B cell (primary cell): ENCODE measurements at regions not wholly inside any gene's neighbourhood (a gene's known extent, or its start where the extent isn't known, plus 50 kb on each side); places are given as distances from the start of the nearest gene placed in this dataset.

ENCODE experiments used
- ATAC-seq: fragments of 200-7000 bp; cut with Tn5 transposase; one replicate; pipeline ENCODE4 v1.10.0; 2021; ENCODE audit warnings: low read depth, mild to moderate bottlenecking, moderate number of reproducible peaks, moderate library complexity
- CTCF ChIA-PET: fragments of 350-600 bp; sonication (Branson Sonifier 250); formaldehyde crosslinking; loops from one replicate; lab custom pipeline; 2021; ENCODE audit warnings: antibody characterized with exemption, inconsistent platforms; lab: Charles Lee
- POLR2A ChIA-PET: fragments of 350-600 bp; sonication (Branson Sonifier 250); formaldehyde crosslinking; loops from one replicate; lab custom pipeline; 2021; ENCODE audit warnings: antibody characterized with exemption; lab: Charles Lee
- DNase-seq: peaks from one replicate; pipeline ENCODE4 v3.0.0; 2013
- H2AFZ ChIP-seq: 2 replicates; pipeline ENCODE4 v1.6.1; 2012; ENCODE audit warnings: mild to moderate bottlenecking, low read depth, low read length; ENCODE audit not compliant: insufficient read depth, poor library complexity, severe bottlenecking
- H3K27ac ChIP-seq, 2 donors: 1 replicate in 1 of 2; 2 replicates in 1 of 2; pipeline ENCODE4 v1.5.1; 2012 to 2013; ENCODE audit warnings: low read length in 2 of 2, mild to moderate bottlenecking in 2 of 2, moderate library complexity in 1 of 2
- H3K27me3 ChIP-seq, 4 experiments: fragments of 200-600 bp in 1 of 4; sonication (generic) in 1 of 4; replicated peaks in 1 of 4; 1 replicate in 2 of 4; 2 replicates in 2 of 4; pipeline versions ENCODE4 v1.6.1 to v1.7.0; 2013 to 2016; ENCODE audit warnings: low read length in 3 of 4, mild to moderate bottlenecking in 2 of 4, mixed read lengths in 1 of 4, moderate library complexity in 1 of 4; ENCODE audit not compliant: insufficient read depth in 4 of 4, control insufficient read depth in 3 of 4; ENCODE audit errors: control extremely low read depth in 1 of 4
- H3K36me3 ChIP-seq, 2 experiments: replicated peaks in 1 of 2; 1 replicate in 1 of 2; 2 replicates in 1 of 2; pipeline versions ENCODE4 v1.6.1 to v1.7.1; 2013; ENCODE audit warnings: low read length in 1 of 2; ENCODE audit not compliant: insufficient read depth in 2 of 2, control insufficient read depth in 1 of 2; ENCODE audit errors: control extremely low read depth in 1 of 2, extremely low read depth in 1 of 2
- H3K4me1 ChIP-seq, 2 donors: fragments of 200-600 bp in 1 of 2; sonication (generic) in 1 of 2; 1 replicate in 1 of 2; 2 replicates in 1 of 2; pipeline versions ENCODE4 v1.5.1 to v1.6.1; 2013 to 2017; ENCODE audit warnings: low read length in 2 of 2; ENCODE audit not compliant: control insufficient read depth in 2 of 2, insufficient read depth in 2 of 2
- H3K4me2 ChIP-seq: replicated peaks from 2 replicates; pipeline ENCODE3; 2012; ENCODE audit warnings: mild to moderate bottlenecking, low read depth, low read length; ENCODE audit not compliant: poor library complexity, severe bottlenecking
- H3K4me3 ChIP-seq, 5 experiments: fragments of 200-600 bp in 1 of 5; sonication (generic) in 1 of 5; 1 replicate in 3 of 5; 2 replicates in 2 of 5; pipeline versions ENCODE4 v1.5.1 to v1.7.0; 2011 to 2016; ENCODE audit warnings: low read length in 4 of 5, mild to moderate bottlenecking in 4 of 5, low read depth in 2 of 5, control low read depth in 1 of 5, moderate library complexity in 1 of 5; ENCODE audit not compliant: insufficient read depth in 1 of 5; ENCODE audit errors: control extremely low read depth in 1 of 5, extremely low read depth in 1 of 5
- H3K79me2 ChIP-seq: fragments of 200-600 bp; sonication (generic); one replicate; pipeline ENCODE4 v1.6.0; 2016; ENCODE audit warnings: low read length; ENCODE audit not compliant: control insufficient read depth, insufficient read depth
- H3K9ac ChIP-seq: fragments of 200-600 bp; sonication (generic); 2 replicates; pipeline ENCODE4 v1.6.1; 2017; ENCODE audit warnings: mild to moderate bottlenecking, low read length, moderate library complexity
- H3K9me3 ChIP-seq, 3 donors: one replicate each; pipeline versions ENCODE4 v1.6.1 to v1.7.1; 2013; ENCODE audit warnings: low read length in 2 of 3; ENCODE audit not compliant: control insufficient read depth in 2 of 3, insufficient read depth in 1 of 3; ENCODE audit errors: control extremely low read depth in 1 of 3
- H4K20me1 ChIP-seq: 2 replicates; pipeline ENCODE4 v1.6.0; 2012; ENCODE audit warnings: mild to moderate bottlenecking, low read length; ENCODE audit not compliant: insufficient read depth, control insufficient read depth, poor library complexity, severe bottlenecking
- H3K27ac Mint-ChIP-seq: one replicate; pipeline ENCODE4 v1.8.0; 2021; ENCODE audit warnings: mixed read lengths
- H3K27me3 Mint-ChIP-seq: one replicate; pipeline ENCODE4 v1.8.0; 2021; ENCODE audit warnings: mixed read lengths
- H3K4me1 Mint-ChIP-seq: one replicate; pipeline ENCODE4 v1.8.0; 2021; ENCODE audit warnings: mixed read lengths
- H3K4me3 Mint-ChIP-seq: one replicate; pipeline ENCODE4 v1.8.0; 2021; ENCODE audit warnings: mixed read lengths
- H3K9me3 Mint-ChIP-seq: one replicate; pipeline ENCODE4 v1.8.0; 2022; ENCODE audit warnings: mixed read lengths; ENCODE audit not compliant: insufficient read depth
- EZH2 ChIP-seq: IDR thresholded peaks from 2 replicates; pipeline ENCODE4 v1.6.1; 2012; ENCODE audit warnings: borderline replicate concordance, low read depth, mild to moderate bottlenecking, moderate library complexity, low read length; ENCODE audit not compliant: insufficient read depth, poor library complexity, severe bottlenecking
- whole genome bisulfite sequencing: methylation state at CpG from one replicate; pipeline ENCODE4 v1.1.5; 2013; ENCODE audit warnings: missing lambda C conversion rate; ENCODE audit not compliant: insufficient coverage; 5-methylcytosine and 5-hydroxymethylcytosine counted together
- intact Hi-C: fragments of 100-400 bp; cut with micrococcal nuclease; formaldehyde crosslinking; loops from one replicate; pipeline ENCODE4 v1.10.0; 2022
- TF ChIP-seq, protein P1 (sequence below): fragments of 200-600 bp; IDR thresholded peaks from one replicate; pipeline ENCODE4 v1.8.0; 2022; ENCODE audit warnings: antibody characterized with exemption, mild to moderate bottlenecking

DNA sequence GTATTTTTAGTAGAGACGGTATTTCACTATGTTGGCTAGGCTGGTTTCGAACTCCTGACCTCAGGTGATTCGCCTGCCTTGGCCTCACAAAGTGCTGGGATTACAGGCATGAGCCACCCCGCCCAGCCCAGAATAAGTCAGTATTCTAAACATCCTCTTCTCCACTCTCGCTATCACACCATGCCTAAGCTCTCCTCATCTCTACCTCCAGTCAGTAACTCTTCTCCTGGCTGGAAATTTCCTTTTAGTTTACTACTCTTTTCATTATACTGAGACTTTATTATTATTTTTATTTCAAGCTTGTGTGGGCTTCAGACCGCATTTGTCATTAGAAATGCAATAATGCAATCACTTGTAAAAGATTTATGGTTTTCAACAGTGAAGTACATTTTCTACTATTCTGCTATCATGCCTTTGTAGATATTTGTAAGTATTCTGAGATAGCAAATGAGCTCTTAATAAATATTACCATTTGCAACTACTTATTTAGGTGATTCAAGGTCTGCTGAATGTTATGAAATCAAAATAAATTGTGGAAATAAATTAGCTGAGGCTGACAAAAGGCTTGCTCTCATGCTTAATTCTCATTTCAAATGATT lies 617.3 kb upstream of the GOT2 start:
- Histone ChIP-seq H3K9ac (no peak overlapping the region), H3K9me3 (no peaks in the 10 kb centered on the region), H3K27me3 (no peaks in the 10 kb centered on the region), H3K27ac (no peak overlapping the region), H2AFZ (no peak overlapping the region), H3K4me2 (no peak overlapping the region), H3K36me3 (no peaks in the 10 kb centered on the region), H3K79me2 (no peaks in the 10 kb centered on the region), H3K4me1 (no peaks in the 10 kb centered on the region), H3K4me3 (no peak overlapping the region), H4K20me1 (no peaks in the 10 kb centered on the region)
- Mint-ChIP-seq H3K4me3 (no peak overlapping the region), H3K27me3 (no peaks in the 10 kb centered on the region), H3K4me1 (no peaks in the 10 kb centered on the region), H3K27ac (no peak overlapping the region), H3K9me3 (no peaks in the 10 kb centered on the region)
- no peak for TF ChIP-seq EZH2
- TF ChIP-seq, protein P1, sequence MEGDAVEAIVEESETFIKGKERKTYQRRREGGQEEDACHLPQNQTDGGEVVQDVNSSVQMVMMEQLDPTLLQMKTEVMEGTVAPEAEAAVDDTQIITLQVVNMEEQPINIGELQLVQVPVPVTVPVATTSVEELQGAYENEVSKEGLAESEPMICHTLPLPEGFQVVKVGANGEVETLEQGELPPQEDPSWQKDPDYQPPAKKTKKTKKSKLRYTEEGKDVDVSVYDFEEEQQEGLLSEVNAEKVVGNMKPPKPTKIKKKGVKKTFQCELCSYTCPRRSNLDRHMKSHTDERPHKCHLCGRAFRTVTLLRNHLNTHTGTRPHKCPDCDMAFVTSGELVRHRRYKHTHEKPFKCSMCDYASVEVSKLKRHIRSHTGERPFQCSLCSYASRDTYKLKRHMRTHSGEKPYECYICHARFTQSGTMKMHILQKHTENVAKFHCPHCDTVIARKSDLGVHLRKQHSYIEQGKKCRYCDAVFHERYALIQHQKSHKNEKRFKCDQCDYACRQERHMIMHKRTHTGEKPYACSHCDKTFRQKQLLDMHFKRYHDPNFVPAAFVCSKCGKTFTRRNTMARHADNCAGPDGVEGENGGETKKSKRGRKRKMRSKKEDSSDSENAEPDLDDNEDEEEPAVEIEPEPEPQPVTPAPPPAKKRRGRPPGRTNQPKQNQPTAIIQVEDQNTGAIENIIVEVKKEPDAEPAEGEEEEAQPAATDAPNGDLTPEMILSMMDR, result no peak
- ChIA-PET POLR2A (no interaction called here), CTCF (no interaction called here)
- intact Hi-C loops, result no loop called here
- no peak for ATAC-seq
- WGBS, result 86% methylated on average over 3 of the region's 6 CpGs
- no peak for DNase-seq

DNA sequence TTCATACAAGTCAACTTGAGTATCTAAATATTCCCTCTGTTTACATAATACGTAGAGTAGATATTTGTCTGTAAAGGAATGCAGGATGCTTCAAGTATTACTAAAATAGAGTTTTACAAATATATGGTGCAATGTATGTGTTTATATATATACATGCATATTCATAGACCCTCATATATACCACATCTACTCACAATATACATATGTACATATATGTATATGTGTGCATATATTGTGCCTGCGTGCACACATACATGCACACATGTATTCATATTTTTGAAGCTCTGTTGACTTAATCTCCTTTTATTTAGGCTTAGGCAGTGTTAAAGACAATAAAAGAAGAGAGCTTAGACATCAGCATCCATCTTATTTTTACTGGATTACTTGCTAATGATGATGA lies 616.6 kb upstream of the GOT2 start:
- no peak overlapping the region for H2AFZ ChIP-seq
- CTCF ChIA-PET, result interaction anchor here (0.7 kb wide), 1 partner anchor 326 kb away, joined by 3 read pairs; no protein-coding TSS in a partner anchor
- H3K4me1 ChIP-seq, result no peaks in the 10 kb centered on the region
- intact Hi-C loops, result no loop called here
- H3K9me3 Mint-ChIP-seq, result no peaks in the 10 kb centered on the region
- H3K4me3 ChIP-seq, result no peak overlapping the region
- H3K9ac ChIP-seq, result no peak overlapping the region
- H3K27ac Mint-ChIP-seq, result no peak overlapping the region
- whole genome bisulfite sequencing, result no CpG with 5 or more reads among the region's 2 CpGs
- H3K79me2 ChIP-seq, result no peaks in the 10 kb centered on the region
- ATAC-seq (no peak), DNase-seq (no peak)
- no peaks in the 10 kb centered on the region for H3K27me3 ChIP-seq
- no peaks in the 10 kb centered on the region for H4K20me1 ChIP-seq
- no peak overlapping the region for H3K4me3 Mint-ChIP-seq
- H3K4me1 Mint-ChIP-seq, result no peaks in the 10 kb centered on the region
- H3K27me3 Mint-ChIP-seq, result no peaks in the 10 kb centered on the region
- H3K36me3 ChIP-seq, result no peaks in the 10 kb centered on the region
- H3K27ac ChIP-seq, result no peak overlapping the region
- POLR2A ChIA-PET, result no interaction called here
- no peak for TF ChIP-seq EZH2
- TF ChIP-seq, protein P1, result no peak
- H3K9me3 ChIP-seq, result no peaks in the 10 kb centered on the region
- H3K4me2 ChIP-seq, result no peak overlapping the region
